HG03060 (cell line): ENCODE measurements at regions not wholly inside any gene's neighbourhood (a gene's known extent, or its start where the extent isn't known, plus 50 kb on each side); places are given as distances from the start of the nearest gene placed in this dataset.

ENCODE experiments used
- ATAC-seq: cut with Tn5 transposase; IDR thresholded peaks from one replicate; pipeline ENCODE4 v1.9.1; 2021; ENCODE audit warnings: low read depth, moderate number of reproducible peaks; ENCODE audit not compliant: unreplicated experiment

DNA sequence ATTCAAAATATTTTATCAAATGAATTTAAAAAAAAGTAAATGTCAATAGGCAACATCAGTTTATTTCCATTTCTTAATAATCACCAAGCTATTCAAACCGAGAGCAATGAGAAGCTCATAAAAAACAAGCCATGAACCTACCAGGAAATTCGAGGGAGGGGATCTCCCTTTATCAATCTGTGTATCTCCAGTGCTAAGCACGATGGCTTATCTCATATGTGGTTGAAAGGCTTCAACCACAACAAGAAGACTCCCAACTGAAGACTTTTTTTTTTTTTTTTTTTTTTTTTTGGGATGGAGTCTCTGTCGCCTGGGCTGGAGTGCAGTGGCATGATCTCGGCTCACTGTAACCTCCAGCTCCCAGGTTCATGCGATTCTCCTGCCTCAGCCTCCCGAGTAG, 833.3 kb downstream of the USP25 start:
- no peak for ATAC-seq

DNA sequence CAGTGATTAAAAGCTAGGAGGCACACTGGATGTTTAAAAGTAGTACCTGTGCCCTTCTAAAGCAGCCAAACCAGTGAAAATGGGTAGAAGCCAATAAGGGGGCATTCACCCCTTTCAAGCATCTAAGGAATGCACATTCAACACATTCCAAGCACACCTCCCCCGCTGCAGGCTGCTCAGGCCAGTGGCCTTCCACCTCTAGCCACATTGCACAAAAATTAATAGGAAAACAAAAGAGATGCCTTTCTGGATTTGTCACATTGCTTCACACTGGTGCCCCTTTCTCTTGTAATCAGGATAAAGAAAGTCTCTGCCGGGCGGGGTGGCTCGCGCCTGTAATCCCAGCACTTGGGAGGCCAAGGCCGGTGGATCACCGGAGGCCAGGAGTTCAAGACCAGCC, 834.0 kb downstream of the USP25 start:
- ATAC-seq, result no peak

DNA sequence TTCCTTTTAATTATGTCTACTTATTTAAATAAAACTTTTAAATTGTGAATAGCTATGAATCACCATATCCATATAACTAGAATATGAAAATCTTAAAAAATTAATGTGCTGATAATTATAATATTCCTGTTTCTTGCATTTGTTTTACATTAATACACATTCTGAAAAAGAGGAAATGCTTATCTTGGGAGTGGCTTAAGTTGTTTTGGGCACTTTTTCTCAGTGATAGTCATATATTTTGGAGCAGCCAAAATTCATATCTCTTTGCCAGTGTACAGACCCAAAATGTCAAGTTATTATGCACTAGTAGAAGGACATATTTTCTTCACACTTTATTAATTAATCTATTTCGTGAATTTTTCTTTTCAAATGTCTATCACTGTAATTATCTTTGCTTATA, 838.5 kb downstream of the USP25 start:
- ATAC-seq, result no peak

DNA sequence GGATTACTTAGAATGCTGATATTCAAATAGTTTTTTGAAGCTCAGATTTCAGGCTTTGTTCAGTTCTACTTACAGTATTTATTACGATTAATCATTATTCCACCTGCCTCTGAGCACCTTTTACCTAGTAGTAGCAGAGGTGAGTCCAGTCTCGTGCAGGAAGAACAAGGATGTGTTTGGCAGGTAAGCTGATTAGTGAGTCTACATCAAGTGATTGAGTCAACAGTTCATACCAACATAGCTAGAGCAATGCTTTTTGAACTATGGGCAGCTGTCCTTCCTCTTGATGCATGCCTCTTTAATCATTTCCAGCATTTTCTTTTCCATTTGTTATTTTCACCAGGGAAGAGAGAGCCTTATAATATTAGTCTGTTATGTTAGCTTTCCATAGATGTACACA, 838.9 kb downstream of the USP25 start:
- ATAC-seq, result no peak

DNA sequence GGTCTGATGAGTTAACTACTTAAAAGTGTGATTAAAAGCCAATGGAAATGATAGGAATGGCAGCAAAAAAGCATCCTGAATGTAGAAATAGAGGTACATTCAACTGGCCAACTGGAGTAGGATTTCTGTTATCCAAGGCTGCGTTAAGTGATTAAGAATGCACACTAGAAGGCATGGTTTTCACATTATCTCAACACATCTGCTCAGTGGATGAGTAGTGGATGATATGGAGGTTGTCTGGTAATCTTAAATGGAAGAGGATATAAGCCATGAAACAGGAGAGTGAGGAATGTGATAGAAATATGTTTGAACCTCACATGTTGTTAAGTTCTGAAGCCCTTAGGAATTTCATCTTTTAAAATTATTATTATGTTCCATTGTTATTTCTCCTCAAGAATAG, 839.9 kb downstream of the USP25 start:
- no peak for ATAC-seq

DNA sequence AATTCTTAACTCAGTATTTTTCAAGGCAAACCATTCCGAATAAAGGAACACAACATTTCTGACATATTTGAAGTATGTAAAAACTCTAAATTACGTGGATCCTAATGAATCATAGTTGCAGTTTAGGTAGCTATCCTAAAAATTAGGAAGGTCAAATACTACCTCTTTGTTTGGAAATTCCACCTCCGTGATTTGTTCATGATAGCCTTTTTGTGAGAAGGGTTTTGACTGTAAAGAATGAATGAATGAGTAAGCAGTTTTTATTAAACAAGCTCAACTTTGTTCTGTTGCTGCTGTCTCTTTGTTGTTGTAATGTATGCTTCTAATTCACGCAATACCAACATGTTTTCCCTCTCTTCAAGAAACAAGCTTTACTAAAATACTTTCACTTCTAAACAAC, 840.4 kb downstream of the USP25 start:
- no peak for ATAC-seq

DNA sequence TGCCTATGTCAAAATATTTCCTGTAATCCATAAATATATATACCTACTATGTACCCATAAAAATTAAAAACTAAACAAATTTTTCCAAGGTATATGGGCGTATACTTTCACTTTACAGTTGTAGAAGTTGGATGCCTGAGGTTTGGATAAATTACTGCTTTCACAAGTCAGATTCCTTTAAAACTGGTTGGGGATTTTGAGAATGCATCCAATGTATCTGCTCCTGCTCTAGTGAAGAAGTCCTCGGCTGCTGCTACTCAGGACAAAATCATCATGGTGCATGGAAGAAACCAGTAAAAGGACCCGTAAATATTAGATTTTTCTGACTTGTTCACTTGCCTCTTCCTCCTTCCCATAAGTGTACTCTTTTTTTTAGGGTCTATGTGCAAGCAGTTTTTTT, 841.1 kb downstream of the USP25 start:
- no peak for ATAC-seq

DNA sequence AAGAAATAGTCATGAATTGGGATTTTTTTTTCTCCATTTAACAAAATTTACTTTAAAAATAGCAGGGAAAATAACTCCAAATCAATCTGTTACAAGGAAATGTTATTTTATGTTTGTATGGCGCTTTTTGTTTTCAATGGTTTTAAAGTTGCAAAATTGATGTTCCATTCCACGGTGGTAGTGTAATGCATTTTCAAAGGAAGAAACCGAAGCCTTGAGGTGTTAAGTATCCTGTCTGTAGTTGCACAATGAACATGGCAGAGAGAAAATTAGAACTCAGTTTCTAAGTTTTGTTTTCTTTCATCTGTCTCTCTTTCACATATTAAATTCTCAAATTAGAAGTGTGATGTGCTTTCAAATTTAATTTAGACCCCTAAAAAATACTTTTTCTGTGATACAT, 841.8 kb downstream of the USP25 start:
- no peak for ATAC-seq

DNA sequence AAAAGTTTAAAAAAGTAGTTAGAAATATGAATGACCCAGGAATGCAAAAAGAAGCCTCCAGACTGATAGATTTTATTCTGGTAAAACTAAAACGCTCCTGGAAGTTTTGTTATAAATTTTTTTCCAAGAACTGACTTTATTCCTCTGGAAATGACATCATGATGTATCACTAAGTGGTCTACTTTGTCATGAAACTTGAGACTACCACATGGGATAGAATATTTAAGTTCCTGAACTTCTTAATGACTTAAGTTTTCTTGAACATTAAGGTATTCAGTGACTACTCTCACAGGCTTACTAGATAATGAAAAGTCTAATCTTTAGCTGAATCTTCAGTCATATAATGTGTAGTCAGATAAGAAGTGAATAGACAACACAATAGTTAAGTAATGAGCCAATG, 842.2 kb downstream of the USP25 start:
- ATAC-seq, result no peak

DNA sequence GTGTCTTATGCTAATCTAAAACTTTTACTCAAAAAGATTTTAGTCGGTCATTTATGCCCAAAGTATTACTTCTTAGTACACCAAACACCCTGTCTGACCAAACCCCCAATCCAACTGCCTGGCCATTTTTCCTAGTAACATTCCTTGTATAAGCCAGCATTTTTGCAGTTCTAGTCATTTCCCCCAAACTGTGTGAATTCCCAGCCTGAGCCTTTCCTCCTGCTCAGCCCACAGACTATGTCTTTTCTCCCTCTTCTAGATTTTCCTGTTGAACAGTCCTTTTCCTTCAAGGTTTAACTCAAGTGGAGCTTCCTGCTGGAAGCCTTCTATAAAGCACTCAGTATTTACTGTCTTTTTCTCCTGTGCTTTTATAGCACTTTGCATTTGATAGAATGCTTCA, 843.8 kb downstream of the USP25 start:
- ATAC-seq, result no peak

DNA sequence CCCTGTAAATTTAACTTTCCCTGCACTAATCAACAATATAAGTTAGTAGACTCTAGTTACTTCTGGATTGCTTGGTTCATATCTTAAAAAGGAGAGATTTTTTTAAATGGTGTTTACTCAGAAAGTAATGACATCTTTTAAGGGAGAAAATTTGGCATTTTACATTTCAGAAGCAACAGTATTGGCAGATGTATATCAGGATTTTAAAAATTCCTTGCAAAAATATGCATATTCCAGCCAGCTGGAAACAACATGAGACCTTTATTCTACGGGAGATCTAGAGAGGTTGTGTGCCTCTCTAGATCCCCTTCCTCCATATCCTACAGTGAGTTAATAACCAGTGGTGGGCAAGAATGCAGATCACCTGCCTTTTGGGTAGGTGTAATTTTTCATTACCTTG, 848.2 kb downstream of the USP25 start:
- ATAC-seq, result no peak

DNA sequence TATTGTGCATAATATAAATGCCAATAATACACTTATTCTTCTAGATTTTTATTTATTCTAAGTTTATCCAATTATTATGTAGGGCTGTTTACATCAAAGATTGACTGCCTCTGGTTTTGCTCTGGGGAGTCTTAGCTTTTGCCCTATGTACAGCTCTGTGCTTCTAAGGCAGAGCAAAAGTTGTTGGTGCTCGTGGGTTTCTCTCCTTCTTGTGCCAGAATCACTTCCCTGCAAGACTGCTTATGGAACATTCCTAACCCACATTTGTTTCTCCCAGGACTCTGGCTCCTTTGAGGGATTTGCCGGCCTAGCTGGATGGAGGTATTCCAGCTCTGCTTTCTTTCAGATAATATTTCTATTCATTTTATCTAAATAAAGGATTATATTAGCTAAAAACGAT, 849.1 kb downstream of the USP25 start:
- no peak for ATAC-seq

DNA sequence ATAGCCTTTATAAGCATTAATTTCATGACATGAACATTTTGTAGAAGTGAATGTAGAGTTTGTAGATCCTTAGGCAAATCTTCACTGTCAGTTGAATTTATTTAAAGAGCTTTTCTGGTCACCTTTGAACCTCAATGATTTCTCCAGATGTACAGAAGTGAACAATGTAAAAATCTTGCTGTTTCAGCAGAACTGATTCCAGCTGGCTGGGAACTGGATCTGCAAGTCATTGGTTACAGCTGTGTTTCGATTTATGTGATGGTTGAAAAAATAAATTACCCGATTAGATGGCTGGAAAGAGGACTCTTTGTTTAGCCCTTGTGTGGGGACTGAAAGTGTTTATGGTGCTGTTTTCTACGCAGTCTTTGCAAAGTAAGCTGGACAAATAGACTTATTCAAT, 849.8 kb downstream of the USP25 start:
- no peak for ATAC-seq

DNA sequence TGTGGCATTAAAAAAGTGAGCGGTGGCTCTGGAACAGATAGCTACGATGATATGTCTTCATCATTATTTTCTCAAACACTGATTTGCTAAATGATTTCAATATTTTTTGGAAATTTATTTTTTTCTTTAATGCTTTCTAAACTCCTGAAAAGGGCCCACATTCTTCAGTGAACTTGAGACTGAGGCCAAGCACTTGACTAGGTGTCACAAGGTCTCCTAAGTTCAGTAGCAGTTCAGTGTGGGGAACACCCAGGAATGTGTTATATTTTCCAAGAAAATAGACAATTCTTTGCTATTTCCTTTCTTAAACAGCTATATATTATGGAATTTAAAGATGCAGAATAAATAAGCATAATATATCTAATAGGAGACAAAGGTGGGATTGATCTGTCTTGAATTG, 850.9 kb downstream of the USP25 start:
- ATAC-seq, result no peak

DNA sequence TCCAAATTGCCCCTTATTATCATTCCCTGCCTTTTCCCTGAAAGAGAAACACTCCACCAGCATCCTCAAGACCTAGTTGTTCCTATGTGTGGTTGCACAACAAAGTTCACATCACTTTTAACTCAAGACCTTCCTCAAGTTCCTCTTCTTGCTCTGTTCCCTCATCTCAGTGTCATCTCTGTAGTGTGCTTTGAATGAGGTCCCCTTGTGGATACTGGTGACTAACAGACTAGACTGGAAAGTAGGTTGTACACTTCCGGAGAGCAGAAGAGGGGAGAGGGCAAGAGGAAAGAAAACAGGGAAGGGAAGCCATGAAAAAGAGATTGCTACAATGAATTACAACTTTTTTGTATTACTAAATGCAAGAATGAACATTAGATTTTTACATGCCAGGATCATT, 853.8 kb downstream of the USP25 start:
- ATAC-seq, result no peak

DNA sequence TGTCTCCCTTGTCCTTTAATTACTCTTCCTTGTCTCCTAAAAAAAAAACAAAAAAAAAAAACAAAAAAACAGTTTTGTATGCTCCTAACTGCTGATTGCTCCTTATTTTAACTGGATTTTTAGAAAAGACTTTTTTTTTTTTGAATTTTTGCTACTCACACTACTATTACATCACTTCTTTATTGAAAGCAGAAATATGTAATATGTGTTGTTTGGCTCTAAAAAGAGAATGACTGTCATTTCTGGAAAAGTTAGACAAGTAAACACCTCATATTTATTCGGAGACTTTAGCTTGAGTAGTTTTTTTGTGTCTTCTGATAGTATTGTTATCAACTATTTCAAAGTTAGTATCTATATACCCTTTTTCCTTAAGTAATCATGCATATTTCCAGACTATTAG, 855.0 kb downstream of the USP25 start:
- ATAC-seq, result no peak

DNA sequence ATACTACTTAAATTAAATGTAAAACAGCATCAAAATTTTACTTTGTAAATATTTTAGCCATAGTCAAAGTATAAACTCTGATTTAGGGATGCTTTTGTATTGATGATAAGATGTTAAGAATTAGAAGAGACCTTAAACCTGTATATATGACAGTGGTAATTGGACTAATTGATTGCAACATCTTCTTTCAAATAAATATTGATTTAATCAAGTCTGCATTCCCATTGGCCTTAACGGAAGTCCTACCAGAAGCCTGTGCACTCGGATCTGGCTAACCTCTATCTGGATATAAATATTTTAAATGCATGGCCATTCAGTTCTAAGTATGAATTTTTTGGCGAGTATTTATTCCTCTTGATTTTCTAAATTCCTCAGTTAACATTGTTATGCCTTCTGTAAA, 856.1 kb downstream of the USP25 start:
- ATAC-seq, result no peak

DNA sequence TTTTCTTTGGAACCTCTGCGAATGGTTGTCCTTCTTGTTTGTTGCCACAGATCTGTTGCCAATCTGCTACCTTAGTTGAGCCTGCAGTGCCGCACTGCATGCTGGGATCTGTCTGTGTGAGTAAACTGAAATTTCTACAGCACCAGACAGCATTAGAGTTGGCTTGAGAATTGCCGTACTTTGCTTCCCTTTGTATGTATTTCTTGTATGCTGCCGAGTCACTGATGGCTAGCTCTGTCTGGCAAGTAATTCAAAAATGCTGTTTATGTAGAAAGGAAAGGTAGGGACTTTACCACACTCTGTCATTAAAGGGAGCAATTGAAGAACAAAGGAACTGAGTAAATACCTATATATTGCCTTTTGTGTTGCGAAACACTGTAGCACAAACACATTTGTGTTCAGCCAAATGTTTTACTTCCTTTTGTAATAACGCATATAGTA, 857.4 kb downstream of the USP25 start:
- ATAC-seq, result no peak

DNA sequence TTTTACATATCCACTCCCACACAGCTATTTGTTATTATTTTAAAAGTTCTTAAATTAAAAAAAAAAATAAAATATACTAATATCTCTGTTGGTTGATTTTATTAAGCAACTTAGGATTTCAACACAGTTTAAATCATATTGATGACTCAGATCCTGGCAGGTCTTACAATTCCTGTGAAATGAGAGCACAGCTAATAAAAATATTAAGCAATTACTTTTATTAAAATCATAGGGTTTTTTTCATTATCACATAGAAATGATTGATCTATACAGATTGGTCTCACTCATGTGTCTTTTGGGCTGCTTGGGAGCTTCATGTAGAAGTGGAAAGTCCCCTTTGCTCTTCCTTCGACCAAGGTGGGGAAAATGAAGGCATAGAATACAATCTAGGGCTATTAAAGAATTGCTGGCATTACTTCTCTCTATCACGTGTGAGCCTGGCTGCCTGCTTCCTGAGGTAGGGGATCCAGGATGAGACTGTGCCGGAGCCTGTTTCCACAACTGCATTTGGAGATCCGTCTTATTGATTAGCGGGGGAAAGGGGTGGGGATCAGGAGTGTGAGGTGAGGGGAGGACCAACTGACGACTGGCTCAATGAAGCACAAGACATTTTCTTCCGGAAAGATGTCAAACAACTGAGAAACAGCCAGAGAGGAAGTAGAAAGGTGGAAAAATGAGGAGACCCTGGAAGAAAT, 858.0 kb downstream of the USP25 start:
- no peak for ATAC-seq

DNA sequence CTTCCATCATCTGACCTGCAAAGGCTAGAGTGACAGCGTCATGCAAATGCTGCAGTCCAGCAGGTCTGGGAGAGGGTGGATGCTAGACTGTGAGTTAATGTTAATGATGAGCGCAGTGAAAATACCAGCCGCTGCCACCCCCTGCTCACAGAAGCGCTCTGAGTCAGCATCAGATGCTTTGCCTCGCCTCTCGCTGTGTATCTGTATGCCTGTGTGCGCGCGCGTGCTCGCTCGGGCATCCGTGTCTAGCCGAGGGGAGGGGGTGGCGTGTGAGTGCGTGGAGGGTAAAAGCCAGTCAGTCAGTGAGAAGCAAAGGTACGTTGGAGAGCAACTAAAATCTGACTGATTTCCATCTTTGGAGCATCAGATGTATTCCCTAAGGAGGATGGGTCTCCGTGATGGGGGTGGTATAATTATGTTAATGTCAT, 858.7 kb downstream of the USP25 start:
- ATAC-seq, result no peak

DNA sequence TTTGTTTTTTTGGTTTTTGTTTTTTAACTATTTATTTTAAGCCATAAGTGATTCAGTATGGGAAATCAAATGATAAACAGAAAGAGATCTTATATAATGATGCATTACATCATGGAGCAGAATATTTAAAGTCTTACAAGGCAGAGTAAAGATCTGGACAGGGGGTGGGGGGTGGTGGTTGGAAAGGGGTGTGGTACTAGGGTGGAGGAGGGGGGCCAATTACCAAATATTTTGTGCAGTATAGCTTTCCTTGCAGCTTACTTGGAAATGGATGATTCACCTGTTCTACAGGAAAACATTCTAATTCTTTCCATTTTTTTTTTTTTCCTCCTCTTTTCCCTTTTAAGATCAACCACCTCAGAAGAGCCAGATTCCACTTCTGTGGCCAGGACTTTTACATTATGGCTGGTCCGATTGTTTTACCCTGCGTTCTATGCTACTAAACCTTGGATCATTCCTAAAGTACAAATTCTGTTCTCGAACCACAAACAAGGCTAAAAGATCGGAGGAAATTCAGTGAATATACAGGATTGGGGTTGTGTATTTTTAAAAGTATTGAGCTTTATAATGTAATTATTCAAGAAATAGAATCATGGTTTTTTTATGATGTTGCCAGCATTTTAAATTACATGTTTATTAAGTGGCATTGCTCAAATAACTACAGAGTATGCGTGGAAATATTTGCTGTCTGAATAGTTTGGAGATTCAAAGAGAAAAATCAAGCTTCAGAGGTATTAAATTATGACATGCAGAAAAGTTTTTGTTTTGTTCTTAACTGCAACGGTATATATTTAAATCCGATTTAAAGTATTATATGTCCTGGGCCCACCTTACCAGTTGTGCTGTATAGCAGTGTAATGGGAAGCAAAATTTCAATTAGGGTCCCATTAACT, 859.5 kb downstream of the USP25 start:
- ATAC-seq, result no peak

DNA sequence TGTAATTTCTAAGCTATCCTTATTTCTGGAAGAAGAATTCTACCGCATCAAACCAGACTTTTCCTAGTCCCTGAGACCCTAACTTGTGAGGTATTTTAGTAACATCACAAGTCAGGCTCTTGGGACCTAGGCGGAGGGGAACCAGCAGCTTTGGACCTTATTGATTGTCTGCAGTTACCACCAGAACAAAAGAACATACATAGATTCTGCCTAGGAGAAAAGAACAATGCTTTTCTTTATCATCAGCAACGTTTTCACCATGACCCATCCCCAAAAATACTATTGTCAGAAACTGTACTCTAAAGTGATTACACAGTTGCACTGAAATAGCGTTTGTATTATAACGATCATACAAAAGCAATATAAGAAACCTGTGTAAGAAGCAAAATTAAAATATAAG, 860.4 kb downstream of the USP25 start:
- ATAC-seq, result no peak
